ENCODE measurements at regions not wholly inside any gene's neighbourhood (a gene's known extent, or its start where the extent isn't known, plus 50 kb on each side); places are given as distances from the start of the nearest gene placed in this dataset.
"Not testable (repeated sequence)": the region's sequence is repeated elsewhere in the genome, so short reads cannot be mapped to it uniquely, and the experiment has no call there.

DNA sequence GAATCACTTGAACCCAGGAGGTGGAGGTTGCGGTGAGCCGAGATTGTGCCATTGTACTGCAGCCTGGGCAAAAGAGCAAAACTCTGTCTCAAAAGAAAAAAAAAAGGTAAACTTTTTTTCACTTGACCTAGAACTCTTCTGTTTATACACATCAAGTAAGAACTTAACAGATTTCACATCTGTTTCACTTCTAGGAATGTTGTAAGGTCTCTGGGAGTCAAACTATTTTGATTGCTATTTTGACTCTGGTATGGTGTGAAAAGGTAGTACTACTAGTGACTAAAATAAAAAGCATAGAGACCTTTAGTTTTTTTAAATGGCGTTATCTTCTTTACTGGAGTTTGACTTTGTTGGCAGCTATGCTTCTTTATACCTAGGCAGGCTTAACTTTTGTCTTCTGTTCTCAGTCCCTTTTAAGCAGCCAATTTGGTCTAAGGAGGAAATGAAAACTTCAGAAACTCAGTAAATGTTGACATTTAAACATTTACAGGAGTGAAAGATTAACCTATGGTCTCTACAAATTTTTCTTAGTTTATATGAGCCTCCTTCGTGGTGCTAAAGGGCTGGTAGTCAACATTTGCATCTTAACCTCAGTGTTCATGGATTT, 84.7 kb downstream of the METTL2B start:
- in situ Hi-C loops (cut with HindIII; ENCODE audit: low pct_unique_long_range_greater_than_20kb, low sequenced_read_pairs); DNase-seq (ENCODE audit: low read depth, low spot score): not testable (repeated sequence)

DNA sequence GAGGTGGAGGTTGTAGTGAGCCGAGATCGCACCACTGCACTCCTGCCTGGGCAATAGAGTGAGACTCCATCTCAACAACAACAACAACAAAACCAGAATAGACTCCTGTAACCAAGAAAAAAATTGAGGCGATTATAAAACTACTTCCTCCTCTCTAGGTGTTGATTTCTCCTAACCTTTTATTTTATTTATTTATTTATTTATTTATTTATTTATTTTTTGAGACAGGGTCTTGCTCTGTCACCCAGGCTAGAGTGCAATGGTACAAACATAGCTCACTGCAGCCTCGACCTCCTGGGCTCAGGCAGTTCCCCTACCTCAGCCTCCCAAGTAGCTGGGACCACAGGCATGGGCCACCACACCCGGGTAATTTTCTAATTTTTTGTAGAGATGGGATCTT, 86.2 kb downstream of the METTL2B start:
- DNase-seq (ENCODE audit: low read depth, low spot score); in situ Hi-C loops (cut with HindIII; ENCODE audit: low pct_unique_long_range_greater_than_20kb, low sequenced_read_pairs): not testable (repeated sequence)

DNA sequence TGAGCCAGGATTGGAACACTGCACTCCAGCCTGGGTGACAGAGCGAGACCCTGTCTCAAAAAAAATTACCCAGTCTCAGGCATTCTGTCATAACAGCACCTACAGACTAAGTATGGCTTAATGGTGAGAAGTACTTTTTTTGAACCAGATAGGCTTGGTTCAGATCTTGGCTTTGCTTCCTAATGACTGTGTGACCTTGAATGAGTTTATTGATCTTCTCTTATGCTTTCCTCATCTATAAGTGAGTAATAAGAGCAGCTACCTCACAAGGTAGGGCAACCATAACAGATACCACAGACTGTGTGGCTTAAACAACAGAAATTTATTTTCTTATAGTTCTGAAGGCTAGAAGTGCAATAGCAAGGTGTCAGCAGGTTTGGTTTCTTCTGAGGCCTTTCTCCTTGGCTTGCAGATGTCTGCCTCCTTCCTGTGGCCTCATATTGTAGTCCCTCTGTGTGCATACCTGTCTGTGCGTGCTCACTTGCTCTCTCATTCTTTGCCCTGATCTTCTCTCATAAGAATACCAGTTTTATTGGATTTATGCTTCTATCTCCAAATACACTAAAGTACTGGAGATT, 87.7 kb downstream of the METTL2B start:
- in situ Hi-C loops (cut with HindIII; ENCODE audit: low pct_unique_long_range_greater_than_20kb, low sequenced_read_pairs); DNase-seq (ENCODE audit: low read depth, low spot score): not testable (repeated sequence)

DNA sequence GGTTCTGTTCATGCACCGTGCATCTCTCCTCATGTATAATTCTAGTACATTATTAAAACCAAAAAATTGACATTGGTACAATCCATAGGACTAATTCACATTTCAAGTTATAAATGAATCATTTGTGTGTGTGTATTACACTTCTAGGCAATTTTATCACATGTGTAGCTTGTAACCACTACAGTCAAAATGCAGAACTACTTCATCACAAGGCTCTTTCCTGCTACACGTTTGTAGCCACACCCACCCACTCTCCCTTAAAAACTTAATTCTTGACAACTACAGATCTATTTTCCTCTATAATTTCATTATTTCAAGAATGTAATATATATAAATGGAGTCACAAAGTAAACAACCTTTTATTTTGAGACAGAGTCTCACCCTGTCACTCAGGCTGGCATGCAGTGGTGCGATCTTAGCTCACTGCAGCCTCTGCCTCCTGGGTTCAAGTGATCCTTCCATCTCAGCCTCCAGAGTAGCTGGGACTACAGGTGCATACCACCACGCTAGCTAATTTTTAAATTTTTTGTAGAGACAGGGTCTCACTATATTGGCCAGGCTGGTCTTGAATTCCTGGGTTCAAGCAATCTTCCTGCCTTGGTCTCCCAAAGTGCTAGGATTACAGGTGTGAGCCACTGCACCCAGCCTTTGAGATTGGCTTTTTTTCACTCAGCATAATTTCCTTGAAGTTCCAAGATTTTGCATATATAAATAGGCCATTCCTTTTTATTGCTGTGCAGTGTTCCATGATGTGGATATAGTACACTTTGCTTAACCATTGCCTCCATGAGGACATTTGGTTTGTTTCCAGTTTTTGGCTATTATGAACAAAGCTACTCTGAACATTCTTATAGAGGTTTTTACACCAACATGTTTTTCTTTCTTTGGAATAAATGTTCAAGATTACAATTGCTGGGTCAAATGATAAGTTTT, 88.7 kb downstream of the METTL2B start:
- in situ Hi-C loops (cut with HindIII; ENCODE audit: low pct_unique_long_range_greater_than_20kb, low sequenced_read_pairs); DNase-seq (ENCODE audit: low read depth, low spot score): not testable (repeated sequence)

DNA sequence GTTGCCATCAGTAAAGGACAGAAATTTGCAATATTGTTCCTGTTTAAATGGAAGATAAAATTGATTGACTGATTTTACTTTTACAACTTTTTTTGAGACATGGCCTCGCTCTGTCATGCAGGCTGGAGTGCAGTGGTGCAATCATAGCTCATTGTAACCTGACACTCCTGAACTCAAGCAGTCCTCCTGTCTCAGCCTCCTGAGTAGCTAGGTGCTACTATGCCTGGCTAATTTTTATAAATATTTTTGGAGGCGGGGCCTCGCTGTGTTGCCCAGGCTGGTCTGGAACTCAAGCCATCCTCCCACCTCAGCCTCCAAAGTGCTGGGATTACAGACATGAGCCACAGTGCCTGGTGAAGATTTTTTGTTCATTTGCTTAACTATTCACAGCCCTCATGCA, 96.8 kb upstream of the GARIN1A start:
- DNase-seq (ENCODE audit: low read depth, low spot score); in situ Hi-C loops (cut with HindIII; ENCODE audit: low pct_unique_long_range_greater_than_20kb, low sequenced_read_pairs): not testable (repeated sequence)

DNA sequence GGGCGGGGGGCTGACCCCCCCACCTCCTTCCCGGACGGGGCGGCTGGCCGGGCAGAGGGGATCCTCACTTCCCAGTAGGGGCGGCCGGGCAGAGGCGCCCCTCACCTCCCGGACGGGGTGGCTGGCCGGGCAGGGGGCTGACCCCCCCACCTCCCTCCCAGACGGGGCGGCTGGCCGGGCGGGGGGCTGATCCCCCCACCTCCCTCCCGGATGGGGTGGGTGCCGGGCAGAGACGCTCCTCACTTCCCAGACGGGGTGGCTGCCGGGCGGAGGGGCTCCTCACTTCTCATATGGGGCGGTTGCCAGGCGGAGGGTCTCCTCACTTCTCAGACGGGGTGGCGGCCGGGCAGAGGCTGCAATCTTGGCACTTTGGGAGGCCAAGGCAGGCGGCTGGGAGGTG, 95.1 kb upstream of the GARIN1A start:
- in situ Hi-C loops (cut with HindIII; ENCODE audit: low pct_unique_long_range_greater_than_20kb, low sequenced_read_pairs); DNase-seq (ENCODE audit: low read depth, low spot score): not testable (repeated sequence)

DNA sequence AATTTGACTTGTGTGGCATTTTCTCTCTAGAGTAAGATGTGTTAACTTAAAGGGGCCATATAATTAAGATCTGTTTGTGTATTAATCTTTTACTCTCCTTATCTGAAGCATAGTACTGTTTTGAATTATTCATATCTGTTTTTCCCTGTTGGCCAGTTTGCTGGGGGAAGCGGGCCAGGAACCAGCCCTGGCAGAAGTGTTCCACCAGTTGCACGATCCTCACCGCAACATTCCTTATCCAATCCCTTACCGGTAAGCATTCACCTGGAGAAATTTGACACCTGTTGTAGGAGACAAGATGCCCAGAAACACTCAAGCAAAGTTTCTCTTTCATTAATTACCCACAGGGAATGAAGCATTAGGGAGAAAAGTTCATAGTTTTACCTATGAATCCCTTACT, 92.2 kb upstream of the GARIN1A start:
- in situ Hi-C loops (cut with HindIII; ENCODE audit: low pct_unique_long_range_greater_than_20kb, low sequenced_read_pairs); DNase-seq (ENCODE audit: low read depth, low spot score): not testable (repeated sequence)

DNA sequence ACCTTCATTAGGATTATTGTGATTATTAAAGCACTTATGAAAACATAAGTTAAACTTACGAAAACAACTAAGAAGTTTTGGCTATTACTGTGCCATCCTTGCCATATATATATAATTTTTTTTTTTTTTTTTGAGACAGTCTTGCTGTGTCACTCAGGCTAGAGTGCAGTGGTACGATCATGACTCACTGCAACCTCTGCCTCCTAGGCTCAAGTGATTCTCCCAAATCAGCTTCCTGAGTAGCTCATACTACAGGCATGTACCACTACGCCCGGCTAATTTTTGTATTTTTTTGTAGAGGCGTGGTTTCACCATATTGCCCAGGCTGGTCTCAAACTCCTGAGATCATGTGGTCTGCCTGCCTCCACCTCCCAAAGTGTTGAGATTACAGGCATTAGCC, 91.0 kb upstream of the GARIN1A start:
- DNase-seq (ENCODE audit: low read depth, low spot score); in situ Hi-C loops (cut with HindIII; ENCODE audit: low pct_unique_long_range_greater_than_20kb, low sequenced_read_pairs): not testable (repeated sequence)

DNA sequence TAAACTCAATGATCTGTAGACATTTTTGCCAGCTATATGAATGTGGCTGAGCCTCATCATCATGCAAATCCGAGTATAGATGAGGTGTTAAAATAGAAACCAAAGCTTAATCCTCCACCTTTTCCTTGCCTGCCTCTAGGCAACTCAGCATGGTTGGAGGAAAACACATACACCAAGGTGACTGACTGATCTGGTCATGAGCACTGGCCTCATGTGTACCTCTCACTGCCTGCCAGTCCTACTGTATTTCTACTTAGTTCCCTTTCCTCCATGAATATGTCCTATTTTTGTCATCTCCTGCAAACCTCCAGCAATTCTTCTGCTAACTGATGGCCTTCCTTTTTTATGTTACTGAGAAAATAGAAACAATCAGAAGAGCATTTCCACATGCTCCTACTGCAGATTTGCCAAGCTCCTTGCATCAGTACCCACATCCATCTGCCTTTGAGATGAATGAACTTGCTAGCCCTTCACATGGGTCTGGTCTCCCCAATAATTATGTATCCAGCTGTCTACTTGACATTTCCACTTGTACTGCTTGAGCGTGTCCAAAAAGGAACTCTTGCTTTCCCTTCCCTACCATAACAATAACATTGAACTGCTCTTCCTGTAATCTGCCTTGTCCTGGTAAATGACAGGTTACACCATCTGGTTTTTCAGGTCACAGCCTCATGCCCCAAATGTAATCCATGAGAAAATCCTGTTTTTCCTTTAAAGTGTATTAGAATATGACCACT, 90.1 kb upstream of the GARIN1A start:
- in situ Hi-C loops (cut with HindIII; ENCODE audit: low pct_unique_long_range_greater_than_20kb, low sequenced_read_pairs); DNase-seq (ENCODE audit: low read depth, low spot score): not testable (repeated sequence)

DNA sequence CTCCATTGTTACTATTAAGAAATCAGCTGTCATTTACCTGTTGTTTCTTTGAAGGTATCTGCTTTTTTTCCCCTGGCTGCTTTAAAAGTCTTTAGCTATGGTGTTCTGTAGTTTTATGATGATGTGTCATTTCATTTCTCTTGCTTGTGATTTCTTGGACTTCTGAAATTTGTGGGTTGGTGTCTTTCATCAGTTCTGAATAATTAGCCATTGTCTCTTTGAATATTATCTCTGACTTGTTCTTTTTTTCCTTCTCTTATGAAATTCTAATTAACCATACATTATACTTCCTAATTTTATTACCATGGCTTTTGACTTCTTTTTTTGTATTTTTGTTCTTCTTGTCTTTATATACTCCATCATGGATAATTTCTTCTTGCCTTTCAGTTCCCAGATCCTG, 85.4 kb upstream of the GARIN1A start:
- not testable (repeated sequence) for DNase-seq (ENCODE audit: low read depth, low spot score)

DNA sequence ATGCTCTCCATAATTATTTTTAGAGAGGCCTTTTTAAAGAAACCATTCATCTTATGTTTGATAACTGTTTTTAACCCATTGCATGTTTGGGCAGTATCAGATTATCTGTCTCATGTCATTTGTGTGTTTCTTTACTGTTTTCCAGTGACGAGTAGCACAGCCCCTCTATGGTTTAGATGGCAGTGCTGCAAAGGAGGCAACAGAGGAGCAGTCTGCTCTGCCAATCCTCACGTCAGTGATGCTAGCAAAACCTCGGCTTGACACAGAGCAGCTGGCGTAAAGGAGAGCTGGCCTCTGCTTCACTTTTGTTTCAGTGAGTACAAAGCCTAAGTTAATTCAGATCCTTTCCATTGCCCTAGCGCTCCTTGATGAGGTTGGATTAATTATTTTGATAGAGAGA, 80.4 kb upstream of the GARIN1A start:
- no peak for DNase-seq (ENCODE audit: low read depth, low spot score)
- in situ Hi-C loops (cut with HindIII; ENCODE audit: low pct_unique_long_range_greater_than_20kb, low sequenced_read_pairs), result no loop called here

More for the DNA sequence above, 85.4 kb upstream of the GARIN1A start:
- in situ Hi-C loops (cut with HindIII; ENCODE audit: low pct_unique_long_range_greater_than_20kb, low sequenced_read_pairs), result not testable (repeated sequence)

DNA sequence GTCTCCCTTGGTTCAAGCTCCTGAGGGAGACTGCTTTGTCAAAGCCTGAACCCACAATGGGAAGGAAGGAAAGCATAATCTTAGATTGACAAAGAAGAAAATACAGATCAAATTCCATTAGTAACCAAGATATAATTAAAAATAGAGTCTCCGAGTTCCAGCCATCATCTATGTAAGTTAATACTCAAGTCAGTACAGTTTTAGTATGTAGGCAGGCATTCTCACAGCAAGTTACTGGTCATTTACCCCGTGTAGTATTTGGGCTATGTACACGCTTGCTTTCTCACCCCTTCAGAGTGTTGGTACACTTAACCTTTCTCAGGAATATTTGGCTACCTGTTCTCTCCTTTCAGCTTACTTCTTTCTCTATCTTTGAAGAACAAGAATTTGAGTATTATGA, 79.9 kb upstream of the GARIN1A start:
- in situ Hi-C loops (cut with HindIII; ENCODE audit: low pct_unique_long_range_greater_than_20kb, low sequenced_read_pairs); DNase-seq (ENCODE audit: low read depth, low spot score): not testable (repeated sequence)

DNA sequence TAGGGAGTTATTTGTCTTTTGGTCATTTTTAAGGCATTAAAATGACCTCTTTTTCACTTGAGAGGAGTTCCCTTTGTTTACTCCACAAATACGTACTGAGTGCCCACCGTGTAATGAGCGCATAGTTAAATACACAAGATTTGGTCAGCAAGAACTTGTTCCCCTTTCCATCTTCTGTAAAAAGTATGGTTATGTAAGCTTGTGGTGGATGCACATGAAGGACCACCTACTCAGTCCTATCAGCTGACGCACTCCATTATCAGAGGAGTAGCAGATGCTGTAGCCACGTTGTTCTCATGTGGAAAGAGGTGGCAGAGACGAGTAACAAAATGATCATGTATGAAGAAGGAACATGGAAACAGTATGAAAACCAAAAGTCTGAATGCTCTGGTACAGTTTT, 78.0 kb upstream of the GARIN1A start:
- DNase-seq (ENCODE audit: low read depth, low spot score); in situ Hi-C loops (cut with HindIII; ENCODE audit: low pct_unique_long_range_greater_than_20kb, low sequenced_read_pairs): not testable (repeated sequence)

DNA sequence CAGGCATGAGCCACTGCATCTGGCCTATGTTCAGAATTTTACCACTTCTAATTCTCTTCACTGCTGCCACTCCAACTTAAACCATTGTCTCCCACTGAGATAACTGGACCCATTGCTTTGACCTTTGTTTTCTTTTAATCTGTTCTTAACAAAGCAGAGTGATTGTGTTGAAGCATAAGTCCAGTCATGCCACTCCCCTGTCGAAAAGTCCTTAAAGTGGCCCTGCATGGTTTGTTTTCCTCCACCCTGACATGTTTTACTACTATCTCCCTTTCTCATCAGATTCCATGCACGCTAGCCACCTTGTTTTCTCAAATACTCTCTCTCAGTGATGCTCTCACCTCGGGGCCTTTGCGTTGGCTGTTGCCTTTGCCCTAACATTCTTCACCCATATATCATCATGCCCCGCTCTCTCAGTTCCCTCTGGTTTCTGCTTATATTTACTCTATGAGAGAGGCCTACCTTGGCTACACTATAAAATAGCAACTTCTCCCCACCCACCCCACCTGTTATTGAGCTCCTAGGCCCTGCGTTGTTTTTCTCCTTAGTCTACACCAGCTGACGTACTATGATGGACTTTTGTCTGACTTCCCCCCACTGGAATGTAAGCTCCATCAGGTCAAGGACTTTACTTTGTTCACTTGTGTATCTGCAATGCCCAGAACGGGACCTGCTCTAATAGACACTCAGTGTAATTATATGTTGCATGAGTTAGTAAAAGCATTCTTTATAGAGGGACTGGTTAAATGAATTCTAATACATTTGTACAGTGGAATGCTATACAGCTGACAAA, 75.6 kb upstream of the GARIN1A start:
- DNase-seq (ENCODE audit: low read depth, low spot score); in situ Hi-C loops (cut with HindIII; ENCODE audit: low pct_unique_long_range_greater_than_20kb, low sequenced_read_pairs): not testable (repeated sequence)

DNA sequence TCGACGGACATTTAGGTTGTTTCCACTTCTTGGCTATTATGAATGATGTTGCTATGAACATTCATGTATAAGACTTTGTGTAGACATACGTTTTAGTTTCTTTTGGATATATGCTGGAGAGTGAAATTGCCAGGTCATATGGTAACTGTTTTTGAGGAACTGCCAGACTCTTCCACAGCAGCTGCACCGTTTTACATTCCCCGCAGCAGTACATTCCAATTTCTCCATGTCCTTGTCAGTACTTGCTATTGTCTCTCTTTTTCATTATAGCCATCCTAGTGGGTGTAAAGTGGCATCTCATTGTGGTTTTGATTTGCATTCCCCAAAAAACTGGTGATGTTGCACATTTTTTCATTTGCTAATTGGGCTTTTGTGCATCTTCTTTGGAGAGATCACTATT, 73.1 kb upstream of the GARIN1A start:
- DNase-seq (ENCODE audit: low read depth, low spot score); in situ Hi-C loops (cut with HindIII; ENCODE audit: low pct_unique_long_range_greater_than_20kb, low sequenced_read_pairs): not testable (repeated sequence)

DNA sequence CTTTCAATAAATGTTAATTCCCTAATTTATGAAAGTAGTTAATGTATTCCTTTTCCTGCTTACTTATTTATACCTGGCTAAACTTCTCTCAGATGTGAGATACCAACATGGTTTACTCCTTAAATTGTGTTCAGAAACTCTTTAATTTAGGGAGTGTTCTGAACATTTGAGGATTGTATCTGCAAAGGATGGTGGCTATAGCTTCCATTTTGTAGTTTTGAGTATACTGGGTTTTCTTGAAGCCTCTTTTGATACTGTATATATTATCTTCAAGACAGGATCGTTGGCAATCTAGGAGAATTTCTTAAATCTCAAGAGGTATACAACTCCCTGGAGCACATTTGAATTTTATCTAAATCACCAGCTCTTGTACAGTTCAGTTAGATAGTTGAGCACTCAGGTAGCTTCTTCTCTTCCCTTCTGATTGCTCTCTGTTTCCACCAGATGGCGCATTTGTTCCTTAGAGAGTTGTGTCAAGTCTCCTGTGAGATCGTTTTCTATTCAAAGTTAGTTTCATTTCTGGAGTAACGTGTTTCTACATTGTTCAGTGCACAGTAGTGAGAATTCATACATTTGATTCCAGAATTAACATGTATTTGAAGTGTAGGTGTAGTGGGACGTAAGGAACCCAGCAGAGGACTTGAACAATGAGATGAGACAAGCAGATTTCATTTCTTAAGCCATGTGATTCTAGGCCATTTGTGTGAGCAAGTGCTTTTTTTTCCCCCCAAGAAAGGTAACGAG, 63.2 kb upstream of the GARIN1A start:
- peak; percentile 69 for DNase-seq (ENCODE audit: low read depth, low spot score)
- in situ Hi-C loops (cut with HindIII; ENCODE audit: low pct_unique_long_range_greater_than_20kb, low sequenced_read_pairs), result not testable (repeated sequence)

Data from SK-MEL-5 (cell line).